ENCODE measurements at regions not wholly inside any gene's neighbourhood (a gene's known extent, or its start where the extent isn't known, plus 50 kb on each side); places are given as distances from the start of the nearest gene placed in this dataset.

DNA sequence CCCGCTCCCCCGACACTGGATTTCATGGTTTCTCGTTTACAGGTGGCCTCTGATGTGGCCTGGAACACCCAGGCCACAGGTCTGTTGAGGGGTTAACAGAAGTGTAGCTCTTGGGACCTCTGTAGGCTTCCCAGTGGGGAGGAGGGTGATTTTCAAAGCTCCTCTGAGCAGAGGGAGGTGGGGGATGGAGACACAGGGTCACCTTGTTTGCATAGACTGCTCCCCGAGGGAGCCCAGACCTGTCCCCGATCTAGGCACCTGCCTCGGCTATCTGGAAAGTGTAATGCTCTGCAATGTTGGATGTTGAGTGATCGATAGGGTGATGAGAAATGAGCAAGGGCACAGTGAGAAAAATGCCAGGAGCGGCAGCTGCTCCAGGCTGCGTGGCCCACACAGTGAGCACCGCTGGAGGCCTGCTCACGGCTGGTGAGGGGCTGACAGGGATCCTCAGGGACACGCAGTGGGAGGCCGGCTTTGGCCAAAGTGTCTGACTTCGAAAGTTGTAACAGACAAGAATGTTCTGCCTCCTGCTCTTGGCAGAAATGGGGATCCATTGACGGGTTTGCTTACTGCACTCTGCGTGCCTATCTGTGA lies 594.1 kb downstream of the BRD1 start:
- H3K4me2 ChIP-seq (ENCODE audit: low read depth, low read length, poor library complexity, severe bottlenecking), result no peak overlapping the region
- H3K4me3 ChIP-seq (ENCODE audit: insufficient read depth, low read length, poor library complexity, severe bottlenecking), result no peak overlapping the region
- H3K9me2 ChIP-seq (replicated peaks; ENCODE audit: insufficient read depth, low read length), result no peaks in the 10 kb centered on the region
- no peak for TF ChIP-seq EZH2phosphoT487 (conservative IDR thresholded peaks at IDR 0.05; ENCODE audit: low read length)
- H3F3A ChIP-seq (ENCODE audit: insufficient read depth), result no peaks in the 10 kb centered on the region
- H2AFZ ChIP-seq (ENCODE audit: low read depth, low read length, severe bottlenecking), result no peak overlapping the region
- H3K79me2 ChIP-seq (ENCODE audit: insufficient read depth, low read length), result no peaks in the 10 kb centered on the region
- H4K20me1 ChIP-seq (ENCODE audit: low read depth, low read length), result no peaks in the 10 kb centered on the region
- H3K9me3 ChIP-seq (ENCODE audit: insufficient read depth, low read length), result no peaks in the 10 kb centered on the region
- no peak overlapping the region for H3K27ac ChIP-seq (ENCODE audit: low read depth, low read length)
- no peaks in the 10 kb centered on the region for H3K36me3 ChIP-seq (ENCODE audit: low read length)
- H3K9ac ChIP-seq (ENCODE audit: low read length), result no peak overlapping the region
- H3K27me3 ChIP-seq (ENCODE audit: low read length), result no peaks in the 10 kb centered on the region

DNA sequence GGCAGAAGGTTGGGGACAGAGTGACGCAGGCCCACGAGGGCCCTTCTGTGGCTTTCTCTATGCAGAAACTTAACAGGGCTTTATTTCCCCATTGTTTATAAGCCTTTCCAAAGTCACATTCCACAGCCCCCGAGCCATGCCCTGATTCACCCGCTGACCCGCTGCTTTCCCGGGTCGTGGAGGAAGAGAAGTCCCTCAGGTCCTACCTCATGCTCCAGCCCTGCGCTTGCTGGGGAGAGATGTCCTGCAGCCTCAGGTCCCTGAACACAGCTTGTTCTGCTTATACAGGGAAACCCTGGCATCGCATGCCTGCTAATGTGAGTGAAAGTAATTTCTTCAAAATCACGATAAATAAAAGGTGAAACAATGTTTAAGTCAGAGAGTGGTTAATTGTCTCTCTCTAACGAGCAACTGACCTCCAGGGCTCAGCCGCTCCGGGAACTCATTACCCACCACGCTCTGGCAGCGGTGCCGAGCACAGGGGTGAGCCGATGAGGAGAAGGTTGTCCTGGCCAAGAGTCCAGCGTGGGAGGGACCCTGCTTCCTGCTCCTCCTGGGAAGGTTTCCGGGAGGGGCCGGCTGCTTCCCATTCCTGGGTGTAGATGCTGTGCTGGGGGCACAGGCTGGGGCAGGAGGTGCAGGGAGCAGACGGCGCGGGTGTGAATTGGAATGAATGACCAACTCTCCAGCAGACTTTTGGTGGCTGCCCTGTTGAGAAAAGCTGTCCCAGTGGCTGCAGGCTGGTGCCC lies 595.2 kb downstream of the BRD1 start:
- H3K9me3 ChIP-seq (ENCODE audit: insufficient read depth, low read length), result no peaks in the 10 kb centered on the region
- no peak overlapping the region for H3K27ac ChIP-seq (ENCODE audit: low read depth, low read length)
- no peaks in the 10 kb centered on the region for H3F3A ChIP-seq (ENCODE audit: insufficient read depth)
- H4K20me1 ChIP-seq (ENCODE audit: low read depth, low read length), result no peaks in the 10 kb centered on the region
- H3K79me2 ChIP-seq (ENCODE audit: insufficient read depth, low read length), result no peaks in the 10 kb centered on the region
- no peak overlapping the region for H3K4me2 ChIP-seq (ENCODE audit: low read depth, low read length, poor library complexity, severe bottlenecking)
- no peak overlapping the region for H3K9ac ChIP-seq (ENCODE audit: low read length)
- no peaks in the 10 kb centered on the region for H3K27me3 ChIP-seq (ENCODE audit: low read length)
- H3K36me3 ChIP-seq (ENCODE audit: low read length), result no peaks in the 10 kb centered on the region
- H2AFZ ChIP-seq (ENCODE audit: low read depth, low read length, severe bottlenecking), result no peak overlapping the region
- TF ChIP-seq, protein P1, sequence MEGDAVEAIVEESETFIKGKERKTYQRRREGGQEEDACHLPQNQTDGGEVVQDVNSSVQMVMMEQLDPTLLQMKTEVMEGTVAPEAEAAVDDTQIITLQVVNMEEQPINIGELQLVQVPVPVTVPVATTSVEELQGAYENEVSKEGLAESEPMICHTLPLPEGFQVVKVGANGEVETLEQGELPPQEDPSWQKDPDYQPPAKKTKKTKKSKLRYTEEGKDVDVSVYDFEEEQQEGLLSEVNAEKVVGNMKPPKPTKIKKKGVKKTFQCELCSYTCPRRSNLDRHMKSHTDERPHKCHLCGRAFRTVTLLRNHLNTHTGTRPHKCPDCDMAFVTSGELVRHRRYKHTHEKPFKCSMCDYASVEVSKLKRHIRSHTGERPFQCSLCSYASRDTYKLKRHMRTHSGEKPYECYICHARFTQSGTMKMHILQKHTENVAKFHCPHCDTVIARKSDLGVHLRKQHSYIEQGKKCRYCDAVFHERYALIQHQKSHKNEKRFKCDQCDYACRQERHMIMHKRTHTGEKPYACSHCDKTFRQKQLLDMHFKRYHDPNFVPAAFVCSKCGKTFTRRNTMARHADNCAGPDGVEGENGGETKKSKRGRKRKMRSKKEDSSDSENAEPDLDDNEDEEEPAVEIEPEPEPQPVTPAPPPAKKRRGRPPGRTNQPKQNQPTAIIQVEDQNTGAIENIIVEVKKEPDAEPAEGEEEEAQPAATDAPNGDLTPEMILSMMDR (IDR thresholded peaks at IDR 0.05; ENCODE audit: insufficient read depth, low read length, poor library complexity, severe bottlenecking), result no peak
- TF ChIP-seq EZH2phosphoT487 (conservative IDR thresholded peaks at IDR 0.05; ENCODE audit: low read length), result no peak
- H3K9me2 ChIP-seq (replicated peaks; ENCODE audit: insufficient read depth, low read length), result no peaks in the 10 kb centered on the region
- no peak overlapping the region for H3K4me3 ChIP-seq (ENCODE audit: insufficient read depth, low read length, poor library complexity, severe bottlenecking)

DNA sequence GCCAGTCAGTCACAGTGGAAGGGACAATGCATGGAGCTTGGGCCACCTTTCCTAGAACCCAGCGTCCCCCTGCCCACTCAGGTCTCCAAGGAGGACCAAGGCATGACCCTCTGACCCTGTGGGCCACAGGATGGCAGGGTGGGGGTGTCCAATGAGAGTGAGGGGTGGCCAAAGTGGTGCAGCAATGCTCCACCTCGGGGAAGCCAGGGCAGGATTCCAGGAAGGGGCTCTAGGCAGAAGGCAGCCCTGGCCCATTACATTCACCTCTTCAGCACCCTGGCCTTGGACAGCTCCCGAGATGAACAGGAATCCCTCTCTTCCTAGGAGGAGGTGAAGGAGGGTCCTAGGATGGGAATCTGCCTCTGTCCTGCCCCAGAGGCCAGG lies 597.5 kb downstream of the BRD1 start:
- H3K9ac ChIP-seq (ENCODE audit: low read length), result no peak overlapping the region

More for the DNA sequence above, 597.5 kb downstream of the BRD1 start:
- H3K4me3 ChIP-seq (ENCODE audit: insufficient read depth, low read length, poor library complexity, severe bottlenecking), result no peak overlapping the region
- no peak overlapping the region for H3K27ac ChIP-seq (ENCODE audit: low read depth, low read length)
- H3K27me3 ChIP-seq (ENCODE audit: low read length), result no peaks in the 10 kb centered on the region
- no peaks in the 10 kb centered on the region for H3K9me3 ChIP-seq (ENCODE audit: insufficient read depth, low read length)
- no peaks in the 10 kb centered on the region for H3K9me2 ChIP-seq (replicated peaks; ENCODE audit: insufficient read depth, low read length)
- H3K4me2 ChIP-seq (ENCODE audit: low read depth, low read length, poor library complexity, severe bottlenecking), result no peak overlapping the region
- no peaks in the 10 kb centered on the region for H3F3A ChIP-seq (ENCODE audit: insufficient read depth)
- no peaks in the 10 kb centered on the region for H4K20me1 ChIP-seq (ENCODE audit: low read depth, low read length)
- no peaks in the 10 kb centered on the region for H3K79me2 ChIP-seq (ENCODE audit: insufficient read depth, low read length)
- H2AFZ ChIP-seq (ENCODE audit: low read depth, low read length, severe bottlenecking), result no peak overlapping the region
- H3K36me3 ChIP-seq (ENCODE audit: low read length), result no peaks in the 10 kb centered on the region
- TF ChIP-seq, protein P1 (IDR thresholded peaks at IDR 0.05; ENCODE audit: insufficient read depth, low read length, poor library complexity, severe bottlenecking), result no peak
- no peak for TF ChIP-seq EZH2phosphoT487 (conservative IDR thresholded peaks at IDR 0.05; ENCODE audit: low read length)
